ENCODE measurements at regions not wholly inside any gene's neighbourhood (a gene's known extent, or its start where the extent isn't known, plus 50 kb on each side); places are given as distances from the start of the nearest gene placed in this dataset.

DNA sequence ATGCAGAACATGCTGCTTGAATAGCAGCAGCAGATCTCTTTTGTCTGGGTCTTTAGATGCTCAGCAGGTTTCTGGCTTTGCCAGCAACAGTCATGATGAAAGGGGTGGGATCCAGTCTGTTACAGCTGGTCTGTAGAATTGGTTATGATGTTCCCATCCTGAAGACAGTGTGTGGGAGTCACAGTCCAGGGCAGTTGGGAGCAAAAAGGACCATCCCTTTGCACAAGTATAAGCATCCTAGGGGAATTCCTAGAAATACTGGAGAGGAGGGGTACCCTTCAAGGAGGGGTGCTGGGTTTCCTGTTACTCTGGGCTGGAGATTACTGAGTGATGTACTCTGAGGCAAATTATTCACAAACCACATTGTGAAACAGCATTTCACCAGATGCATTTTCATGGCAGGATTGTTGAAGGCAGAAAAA lies 119.9 kb upstream of the RND3 start:
- DNase-seq = no peak

GRCh38 chr2:150606380-150607060 lies 119.1 kb upstream of the RND3 start:
- DNase-seq = no peak

DNA sequence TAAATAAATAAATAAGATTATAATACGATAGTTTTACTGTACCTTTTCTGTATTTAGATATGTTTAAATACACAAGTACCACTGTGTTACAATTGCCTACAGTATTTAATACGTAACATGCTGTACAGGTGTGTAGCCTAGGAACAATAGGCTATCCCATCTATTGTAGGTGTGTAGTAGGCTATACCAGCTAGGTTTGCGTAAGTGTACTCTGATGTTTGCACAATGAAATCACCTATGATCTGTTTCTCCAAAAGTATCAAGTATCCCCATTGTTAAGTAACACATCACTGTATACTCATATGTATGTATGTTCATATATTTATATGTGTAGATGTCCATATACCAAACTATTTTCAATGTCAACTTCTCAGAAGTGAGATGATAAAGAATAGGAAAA lies 118.2 kb upstream of the RND3 start:
- peak; percentile 15 to 17 for DNase-seq

DNA sequence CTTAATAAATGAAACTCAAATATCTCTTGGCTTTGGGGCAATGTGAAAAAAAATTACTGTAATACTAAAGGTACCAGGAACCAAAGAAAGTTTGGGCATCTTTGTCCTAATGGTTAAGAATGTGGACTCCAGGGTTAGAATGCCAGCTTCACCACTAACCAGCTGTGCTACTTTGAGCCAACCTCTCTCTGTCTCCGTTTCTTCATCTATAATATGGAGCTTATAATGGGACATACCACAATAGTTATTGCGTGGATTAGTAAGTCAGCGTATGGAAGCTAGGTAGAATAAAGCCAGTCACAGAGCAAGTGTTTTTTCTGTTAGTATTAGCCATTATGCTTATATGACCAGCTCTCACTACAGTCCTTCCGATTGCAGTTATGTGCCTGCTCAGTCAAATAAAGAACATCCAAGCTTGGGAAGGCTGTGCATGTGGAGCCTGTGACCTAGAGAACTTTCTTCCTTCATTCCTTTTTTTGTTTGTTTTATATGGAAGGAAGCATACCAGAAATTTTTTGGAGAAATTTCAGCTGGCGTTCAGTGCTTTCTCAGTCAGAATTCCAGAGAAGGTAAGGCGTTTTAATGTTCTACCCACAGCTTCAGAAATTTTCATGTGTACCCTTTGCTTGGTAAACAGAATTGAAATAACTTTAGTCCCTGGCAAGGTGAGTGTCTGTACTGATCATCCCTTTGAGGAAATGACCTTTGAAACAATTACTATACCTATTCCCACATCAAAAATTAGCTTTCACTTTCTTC lies 114.0 kb upstream of the RND3 start:
- no peak for DNase-seq

GRCh38 chr2:150599889-150600288 lies 112.4 kb upstream of the RND3 start:
- no peak for DNase-seq

GRCh38 chr2:150598383-150598782 lies 110.9 kb upstream of the RND3 start:
- DNase-seq = no peak

GRCh38 chr2:150595803-150596470 lies 108.5 kb upstream of the RND3 start:
- no peak for DNase-seq

GRCh38 chr2:150594299-150594698 lies 106.8 kb upstream of the RND3 start:
- DNase-seq = no peak

DNA sequence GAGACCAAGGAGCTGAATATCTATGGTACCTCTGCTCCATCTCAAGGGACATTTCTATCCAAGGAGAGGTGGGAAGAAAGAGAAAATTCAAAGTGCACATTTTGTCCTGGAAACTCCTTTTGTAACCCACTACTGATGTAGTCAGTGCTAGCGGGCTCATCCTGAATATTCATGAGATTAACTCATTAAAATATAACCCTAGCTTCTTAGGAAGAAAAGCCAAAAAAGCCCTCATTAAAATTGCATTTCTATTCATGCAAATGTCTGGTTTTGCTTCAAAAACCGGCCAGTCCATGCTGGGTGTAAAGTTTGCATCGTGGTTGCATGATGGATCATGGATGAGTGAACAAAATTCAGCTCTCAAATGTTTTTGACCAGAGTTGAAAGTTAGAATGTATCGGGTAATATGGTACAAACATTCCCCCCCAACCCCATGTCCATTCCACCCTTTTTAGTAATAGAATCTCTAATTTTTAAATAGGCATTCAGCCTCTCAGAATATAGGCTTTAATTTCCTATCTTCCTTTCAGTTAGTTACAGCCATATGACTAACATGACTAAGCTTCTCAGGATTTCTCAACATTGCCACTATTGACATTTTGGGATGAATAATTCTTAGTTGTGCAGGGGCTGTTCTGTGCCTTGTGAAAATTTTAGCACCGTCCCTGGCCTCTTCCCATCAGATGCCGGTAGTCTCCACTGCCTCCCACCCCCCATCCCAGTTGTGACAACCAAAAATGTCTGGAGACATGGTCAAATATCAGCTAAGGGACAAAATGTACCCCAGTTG lies 104.2 kb upstream of the RND3 start:
- peak in 1 of 2 experiments; percentile 45 for DNase-seq

DNA sequence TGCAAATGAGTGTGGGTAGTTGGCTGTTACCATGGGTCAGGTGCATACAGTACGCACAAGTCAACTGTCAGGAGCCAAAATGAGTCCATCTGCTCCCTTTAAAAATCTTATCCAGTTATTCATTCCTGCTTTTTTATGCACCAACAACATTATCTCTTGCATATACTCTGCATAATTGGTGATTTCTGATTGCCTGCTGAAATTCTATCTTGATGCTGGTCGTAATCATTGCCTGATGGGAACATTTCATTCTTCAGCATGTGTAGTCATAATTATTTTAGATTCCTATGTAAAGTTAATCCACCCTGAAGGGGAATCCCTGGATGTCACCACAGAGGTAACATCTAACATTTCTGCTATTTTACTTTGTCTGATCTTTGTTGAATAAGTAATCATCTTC lies 102.2 kb upstream of the RND3 start:
- peak; percentile 5 to 22 for DNase-seq

- DNase-seq = no peak
These were observed 101.0 kb upstream of the RND3 start for GRCh38 chr2:150588506-150588870.

DNA sequence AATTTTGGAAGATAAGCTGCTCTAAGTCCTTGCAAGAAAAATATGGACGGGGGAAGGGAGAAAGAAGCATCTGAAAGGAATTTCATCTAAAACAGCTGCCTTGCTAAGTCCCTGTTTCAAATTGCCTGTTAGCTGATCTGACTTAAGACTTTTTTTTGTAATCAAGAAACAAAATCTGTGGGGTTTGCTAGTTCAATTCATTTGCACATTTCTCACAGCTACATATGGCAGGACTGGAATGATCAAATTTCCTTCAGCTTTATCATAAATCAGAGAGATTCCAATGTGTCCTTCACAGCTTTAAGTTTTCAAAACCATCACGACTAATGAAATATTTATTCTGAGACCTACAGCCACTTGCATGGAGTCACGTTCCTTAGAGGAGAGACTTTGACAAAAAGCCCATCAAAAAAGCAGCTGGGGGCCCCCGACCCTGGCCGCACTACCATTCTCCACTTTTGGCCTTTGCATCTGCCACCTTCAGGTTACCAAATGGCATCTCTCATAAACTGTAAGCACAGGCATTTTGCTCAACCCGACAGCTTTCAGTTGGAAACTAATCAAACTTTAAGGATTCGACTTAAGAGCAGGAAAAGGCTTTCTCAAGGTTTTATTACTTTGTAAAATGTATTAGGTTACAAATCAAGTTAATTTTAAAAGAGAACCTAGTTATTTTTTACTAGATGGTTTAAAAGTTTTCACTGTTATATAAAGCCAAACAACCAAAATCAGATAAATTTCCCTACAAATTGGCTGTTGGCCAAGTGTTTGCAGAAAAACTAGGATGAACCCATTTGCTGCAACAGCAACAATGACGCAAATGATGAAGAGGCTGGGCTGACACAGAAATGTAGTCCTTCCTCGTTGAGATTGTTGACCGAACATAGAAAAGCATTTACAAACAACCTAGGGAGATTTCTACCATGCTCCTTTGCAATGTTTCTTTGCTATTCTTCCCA lies 100.4 kb upstream of the RND3 start:
- DNase-seq = no peak

- DNase-seq = no peak
These were observed 99.4 kb upstream of the RND3 start for GRCh38 chr2:150586858-150587257.

DNA sequence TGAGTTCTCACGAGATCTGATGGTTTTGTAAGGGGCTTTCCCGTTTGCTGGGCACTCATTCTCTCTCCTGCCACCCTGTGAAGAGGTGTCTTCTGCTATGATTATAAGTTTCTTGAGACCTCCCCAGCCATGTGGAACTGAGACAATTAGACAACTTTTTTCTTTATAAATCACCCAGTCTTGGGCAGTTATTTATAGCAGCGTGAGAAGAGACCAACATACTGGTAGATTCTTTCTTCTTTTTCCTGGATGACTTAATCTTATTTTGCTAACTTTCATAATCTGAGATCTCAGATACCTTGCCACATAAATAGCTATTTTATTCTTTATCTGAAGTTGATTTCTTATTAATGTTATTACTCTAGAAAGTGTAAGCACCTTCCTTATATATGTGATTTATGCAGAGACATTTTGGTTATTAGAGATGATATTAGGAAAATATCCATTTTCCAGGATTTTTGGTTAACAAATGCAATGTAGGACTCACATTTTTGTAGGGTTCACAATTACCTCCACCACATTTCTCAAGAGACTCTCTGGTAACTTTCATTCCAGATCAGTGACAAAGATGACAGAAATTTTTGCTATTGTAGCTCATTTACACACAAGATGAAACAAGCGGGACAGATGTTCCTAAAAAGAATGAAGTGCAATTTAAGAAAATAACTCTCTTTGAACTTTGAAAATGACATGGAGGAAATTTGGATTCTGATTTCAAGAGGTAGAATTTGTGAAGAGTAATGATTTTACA lies 97.9 kb upstream of the RND3 start:
- no peak for DNase-seq

- DNase-seq = no peak
These were observed 96.6 kb upstream of the RND3 start for GRCh38 chr2:150584081-150584480.

GRCh38 chr2:150581717-150582472 lies 94.4 kb upstream of the RND3 start:
- peak; percentile 23 to 42 for DNase-seq

DNA sequence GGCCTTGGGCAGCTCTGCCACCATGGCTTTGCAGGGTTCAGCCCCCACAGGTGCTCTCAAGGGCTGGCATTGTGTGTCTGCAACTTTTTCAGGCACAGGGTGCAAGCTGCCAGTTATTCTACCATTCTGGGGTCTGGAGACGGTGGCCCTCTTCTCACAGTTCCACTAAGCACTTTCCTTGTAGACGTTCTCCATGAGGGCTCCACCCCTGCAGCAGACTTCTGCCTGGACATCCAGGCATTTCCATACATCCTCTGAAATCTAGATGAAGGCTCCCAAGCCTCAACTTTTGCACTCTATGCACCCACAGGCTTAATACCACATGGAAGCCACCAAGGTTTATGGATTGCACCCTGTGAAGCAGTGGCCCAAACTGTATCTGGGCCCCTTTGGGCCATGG lies 91.0 kb upstream of the RND3 start:
- DNase-seq = no peak

DNA sequence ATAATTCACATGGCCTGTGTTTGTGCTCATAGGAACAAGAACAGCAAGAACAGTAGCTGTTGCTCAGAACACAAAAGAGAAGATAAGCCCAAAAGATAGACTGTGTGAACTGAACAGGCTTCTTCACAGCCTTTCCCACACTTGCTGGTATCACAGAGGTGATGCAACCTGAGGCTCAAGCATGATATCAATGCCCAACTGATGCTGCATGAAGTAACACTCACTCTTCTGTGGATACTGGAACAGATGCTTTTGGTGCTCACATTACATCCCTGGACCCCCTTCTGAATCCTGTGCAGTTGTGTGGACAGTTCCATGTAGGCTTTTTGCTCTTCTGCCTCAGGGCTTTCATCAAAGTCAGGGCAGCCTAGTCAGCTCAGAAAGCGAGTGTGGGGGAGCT lies 88.4 kb upstream of the RND3 start:
- DNase-seq = no peak

DNA sequence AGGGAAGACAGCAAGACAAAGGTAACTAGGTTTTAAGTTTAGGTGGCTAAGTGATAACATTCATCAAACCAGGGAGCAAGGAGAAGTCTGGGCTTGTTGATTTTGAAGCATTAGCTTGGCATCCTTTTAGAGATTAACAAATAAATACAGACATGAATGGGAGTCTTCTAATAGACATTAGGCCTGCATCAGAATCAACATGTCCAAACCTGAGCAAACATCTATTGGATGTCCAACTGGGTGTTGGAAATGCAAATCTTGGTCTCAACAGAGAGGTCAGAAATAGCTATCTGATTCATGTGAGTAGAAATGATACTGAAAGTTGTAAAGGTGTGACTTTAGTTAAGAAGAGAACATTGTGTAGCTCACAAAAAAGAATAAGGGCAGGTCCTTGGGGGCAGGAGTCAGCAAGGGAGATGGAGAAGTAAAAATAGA lies 85.5 kb upstream of the RND3 start:
- peak in 1 of 2 experiments; percentile 3 for DNase-seq

- DNase-seq = no peak
These were observed 84.8 kb upstream of the RND3 start for GRCh38 chr2:150572194-150572766.

All from NCI-H526 (cell line).